22Rv1 (cell line): ENCODE measurements at regions not wholly inside any gene's neighbourhood (a gene's known extent, or its start where the extent isn't known, plus 50 kb on each side); places are given as distances from the start of the nearest gene placed in this dataset.

ENCODE experiments used
- H3K27ac ChIP-seq: fragments of 450-650 bp; 2 replicates; pipeline ENCODE4 v1.5.1; 2017
- CTCF ChIP-seq: fragments of 450-650 bp; IDR thresholded peaks from 2 replicates; pipeline ENCODE4 v1.5.1; 2017; ENCODE audit warnings: mild to moderate bottlenecking
- ZFX ChIP-seq: fragments of 450-650 bp; IDR thresholded peaks from 2 replicates; pipeline ENCODE4 v1.6.1; 2017; ENCODE audit warnings: antibody characterized with exemption, borderline replicate concordance

GRCh38 chr3:43783987-43784639, 93.4 kb downstream of the ABHD5 start:
- H3K27ac ChIP-seq: no peak overlapping the region
- TF ChIP-seq ZFX (no peak), CTCF (no peak)

GRCh38 chr3:43784640-43785011, 93.9 kb downstream of the ABHD5 start:
- no peak overlapping the region for H3K27ac ChIP-seq
- TF ChIP-seq ZFX: no peak

GRCh38 chr3:43785551-43785950, 94.8 kb downstream of the ABHD5 start:
- TF ChIP-seq CTCF (no peak), ZFX (no peak)
- H3K27ac ChIP-seq: no peak overlapping the region

GRCh38 chr3:43786102-43786501, 95.4 kb downstream of the ABHD5 start:
- TF ChIP-seq CTCF (no peak), ZFX (no peak)
- H3K27ac ChIP-seq: no peak overlapping the region

GRCh38 chr3:43786526-43787305, 96.0 kb downstream of the ABHD5 start:
- no peak for TF ChIP-seq ZFX
- TF ChIP-seq CTCF: no peak
- H3K27ac ChIP-seq: no peak overlapping the region

GRCh38 chr3:43787330-43787729, 96.6 kb downstream of the ABHD5 start:
- TF ChIP-seq CTCF: no peak
- TF ChIP-seq ZFX: no peak
- no peak overlapping the region for H3K27ac ChIP-seq

GRCh38 chr3:43789028-43789427, 98.3 kb downstream of the ABHD5 start:
- no peak for TF ChIP-seq CTCF
- TF ChIP-seq ZFX: no peak
- no peak overlapping the region for H3K27ac ChIP-seq
